ENCODE measurements at regions not wholly inside any gene's neighbourhood (a gene's known extent, or its start where the extent isn't known, plus 50 kb on each side); places are given as distances from the start of the nearest gene placed in this dataset.

- DNase-seq, result no peak
Measured at GRCh38 chr2:184507254-184507653, 91.1 kb upstream of the ZNF804A start.

- no peak for DNase-seq
Measured at GRCh38 chr2:184517402-184517801, 80.9 kb upstream of the ZNF804A start.

- no peak for DNase-seq
Measured at GRCh38 chr2:184520441-184520840, 77.9 kb upstream of the ZNF804A start.

GRCh38 chr2:184523732-184524131 is 74.6 kb upstream of the ZNF804A start:
- DNase-seq, result no peak

GRCh38 chr2:184524551-184525382 is 73.6 kb upstream of the ZNF804A start:
- no peak for DNase-seq

- no peak for DNase-seq
Measured at GRCh38 chr2:184527058-184527457, 71.3 kb upstream of the ZNF804A start.

GRCh38 chr2:184528119-184528518 is 70.2 kb upstream of the ZNF804A start:
- no peak for DNase-seq

- peak; percentile 13 for DNase-seq
Measured at GRCh38 chr2:184530239-184530638, 68.1 kb upstream of the ZNF804A start.

- peak; percentile 12 for DNase-seq
Measured at GRCh38 chr2:184530959-184531358, 67.4 kb upstream of the ZNF804A start.

GRCh38 chr2:184532551-184532950 is 65.8 kb upstream of the ZNF804A start:
- DNase-seq, result no peak

GRCh38 chr2:184534986-184535385 is 63.3 kb upstream of the ZNF804A start:
- no peak for DNase-seq

GRCh38 chr2:184540246-184540789 is 58.0 kb upstream of the ZNF804A start:
- DNase-seq, result no peak

- no peak for DNase-seq
Measured at GRCh38 chr2:184541591-184541990, 56.7 kb upstream of the ZNF804A start.

- no peak for DNase-seq
Measured at GRCh38 chr2:184543832-184544231, 54.5 kb upstream of the ZNF804A start.
